ENCODE measurements at regions not wholly inside any gene's neighbourhood (a gene's known extent, or its start where the extent isn't known, plus 50 kb on each side); places are given as distances from the start of the nearest gene placed in this dataset.

DNA sequence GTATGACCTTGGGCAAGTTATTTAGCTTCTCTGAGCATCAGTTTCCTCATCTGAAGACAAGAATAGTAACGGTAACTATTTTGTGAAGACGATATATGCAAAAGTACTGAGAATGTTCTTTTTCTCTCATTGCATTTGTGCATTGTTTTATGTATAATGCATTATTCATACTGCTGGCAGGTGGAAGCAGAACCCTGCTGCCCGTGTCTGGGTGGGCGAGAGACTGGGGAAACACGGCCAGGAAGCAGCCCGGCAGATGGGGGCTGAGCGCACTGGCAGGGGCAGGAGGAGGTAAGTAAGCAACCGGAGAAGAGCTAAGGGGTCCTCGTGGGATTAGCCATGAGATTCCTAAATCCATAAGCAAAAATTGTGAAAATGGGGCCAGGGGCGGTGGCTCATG, 115.8 kb upstream of the MED13L start:
- TF ChIP-seq CTCF (IDR thresholded peaks at IDR 0.05) (no peak), EP300 (IDR thresholded peaks at IDR 0.05) (no peak)

Measured in upper lobe of left lung (tissue), 4 donors.